DND-41 (cell line): ENCODE measurements at regions not wholly inside any gene's neighbourhood (a gene's known extent, or its start where the extent isn't known, plus 50 kb on each side); places are given as distances from the start of the nearest gene placed in this dataset.

Source experiments
- ATAC-seq: fragments of 200-7000 bp; cut with Tn5 transposase; 3 replicates; pipeline ENCODE4 v1.9.1; 2021; ENCODE audit warnings: low read depth; ENCODE audit not compliant: insufficient read depth
- DNase-seq: peaks from one replicate; pipeline ENCODE4 v3.0.0-alpha.2; 2020
- H2AFZ ChIP-seq: 2 replicates; pipeline ENCODE4 v1.6.0; 2012; ENCODE audit warnings: low read depth, low read length
- H3K27ac ChIP-seq: 2 replicates; pipeline ENCODE4 v1.5.1; 2012; ENCODE audit warnings: low read length, inconsistent platforms
- H3K27me3 ChIP-seq: fragments of 200-600 bp; sonication (generic); 2 replicates; pipeline ENCODE4 v1.6.0; 2012; ENCODE audit warnings: low read length, mild to moderate bottlenecking, inconsistent platforms; ENCODE audit not compliant: insufficient read depth, poor library complexity
- H3K36me3 ChIP-seq: 2 replicates; pipeline ENCODE4 v1.5.1; 2012; ENCODE audit warnings: low read length, inconsistent platforms; ENCODE audit not compliant: insufficient read depth
- H3K4me1 ChIP-seq: 2 replicates; pipeline ENCODE4 v1.5.1; 2012; ENCODE audit warnings: mild to moderate bottlenecking, low read length; ENCODE audit not compliant: insufficient read depth
- H3K4me2 ChIP-seq: 2 replicates; pipeline ENCODE4 v1.6.0; 2012; ENCODE audit warnings: mild to moderate bottlenecking, moderate library complexity, low read length, inconsistent platforms; ENCODE audit not compliant: insufficient read depth
- H3K4me3 ChIP-seq, 2 experiments: fragments of 200-600 bp in 1 of 2; shearing (Covaris generic) in 1 of 2; 2 replicates each; pipeline ENCODE4 v1.5.1; 2012 to 2016; ENCODE audit warnings: inconsistent platforms in 2 of 2, low read length in 2 of 2, mild to moderate bottlenecking in 2 of 2, low read depth in 1 of 2, moderate library complexity in 1 of 2
- H3K79me2 ChIP-seq: 2 replicates; pipeline ENCODE4 v1.6.0; 2012; ENCODE audit warnings: low read length, inconsistent platforms; ENCODE audit not compliant: insufficient read depth
- H3K9ac ChIP-seq: 2 replicates; pipeline ENCODE4 v1.6.0; 2012; ENCODE audit warnings: low read depth, mild to moderate bottlenecking, inconsistent platforms, low read length, moderate library complexity
- H3K9me3 ChIP-seq: 2 replicates; pipeline ENCODE4 v1.5.1; 2012; ENCODE audit warnings: low read length, moderate library complexity, mild to moderate bottlenecking, inconsistent platforms; ENCODE audit not compliant: insufficient read depth, severe bottlenecking
- H4K20me1 ChIP-seq: 2 replicates; pipeline ENCODE4 v1.6.0; 2012; ENCODE audit warnings: low read length; ENCODE audit not compliant: insufficient read depth
- EZH2 ChIP-seq: IDR thresholded peaks from 3 replicates; pipeline ENCODE4 v1.6.1; 2012; ENCODE audit warnings: borderline replicate concordance, low read depth, mild to moderate bottlenecking, moderate library complexity, low read length, inconsistent platforms; ENCODE audit not compliant: severe bottlenecking
- TF ChIP-seq, protein P1 (sequence below): IDR thresholded peaks from 2 replicates; pipeline ENCODE4 v1.5.1; 2012; ENCODE audit warnings: borderline replicate concordance, low read length, moderate library complexity, mild to moderate bottlenecking; ENCODE audit not compliant: poor library complexity, severe bottlenecking; ENCODE audit errors: extremely low read depth

DNA sequence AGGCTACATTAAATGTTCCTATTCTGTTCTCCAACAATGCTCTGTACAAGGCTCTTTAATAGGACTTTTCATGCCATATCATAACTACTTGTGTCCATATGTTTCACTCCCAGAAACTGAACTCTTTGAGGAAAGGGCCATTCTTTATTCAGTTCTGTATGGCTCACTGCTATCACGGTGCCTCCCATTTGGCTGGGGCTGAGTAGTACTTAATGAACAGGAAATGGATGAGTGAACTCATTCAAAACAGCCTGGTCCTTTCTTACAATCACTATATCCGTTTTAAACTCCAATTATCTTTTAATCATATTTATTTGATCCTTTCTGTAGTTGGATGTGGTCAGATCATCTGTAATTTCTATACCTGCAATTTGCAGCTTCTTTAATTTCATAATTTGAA lies 410.6 kb downstream of the TBC1D4 start:
- no peak for ATAC-seq
- Histone ChIP-seq H3K27me3 (no peaks in the 10 kb centered on the region), H2AFZ (no peak overlapping the region), H3K27ac (no peak overlapping the region), H3K4me1 (no peaks in the 10 kb centered on the region), H3K79me2 (no peaks in the 10 kb centered on the region), H4K20me1 (no peaks in the 10 kb centered on the region), H3K36me3 (no peaks in the 10 kb centered on the region), H3K9ac (no peak overlapping the region), H3K9me3 (no peaks in the 10 kb centered on the region), H3K4me2 (no peak overlapping the region), H3K4me3 (no peak overlapping the region)
- TF ChIP-seq, protein P1, sequence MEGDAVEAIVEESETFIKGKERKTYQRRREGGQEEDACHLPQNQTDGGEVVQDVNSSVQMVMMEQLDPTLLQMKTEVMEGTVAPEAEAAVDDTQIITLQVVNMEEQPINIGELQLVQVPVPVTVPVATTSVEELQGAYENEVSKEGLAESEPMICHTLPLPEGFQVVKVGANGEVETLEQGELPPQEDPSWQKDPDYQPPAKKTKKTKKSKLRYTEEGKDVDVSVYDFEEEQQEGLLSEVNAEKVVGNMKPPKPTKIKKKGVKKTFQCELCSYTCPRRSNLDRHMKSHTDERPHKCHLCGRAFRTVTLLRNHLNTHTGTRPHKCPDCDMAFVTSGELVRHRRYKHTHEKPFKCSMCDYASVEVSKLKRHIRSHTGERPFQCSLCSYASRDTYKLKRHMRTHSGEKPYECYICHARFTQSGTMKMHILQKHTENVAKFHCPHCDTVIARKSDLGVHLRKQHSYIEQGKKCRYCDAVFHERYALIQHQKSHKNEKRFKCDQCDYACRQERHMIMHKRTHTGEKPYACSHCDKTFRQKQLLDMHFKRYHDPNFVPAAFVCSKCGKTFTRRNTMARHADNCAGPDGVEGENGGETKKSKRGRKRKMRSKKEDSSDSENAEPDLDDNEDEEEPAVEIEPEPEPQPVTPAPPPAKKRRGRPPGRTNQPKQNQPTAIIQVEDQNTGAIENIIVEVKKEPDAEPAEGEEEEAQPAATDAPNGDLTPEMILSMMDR = no peak
- no peak for TF ChIP-seq EZH2
- no peak for DNase-seq

DNA sequence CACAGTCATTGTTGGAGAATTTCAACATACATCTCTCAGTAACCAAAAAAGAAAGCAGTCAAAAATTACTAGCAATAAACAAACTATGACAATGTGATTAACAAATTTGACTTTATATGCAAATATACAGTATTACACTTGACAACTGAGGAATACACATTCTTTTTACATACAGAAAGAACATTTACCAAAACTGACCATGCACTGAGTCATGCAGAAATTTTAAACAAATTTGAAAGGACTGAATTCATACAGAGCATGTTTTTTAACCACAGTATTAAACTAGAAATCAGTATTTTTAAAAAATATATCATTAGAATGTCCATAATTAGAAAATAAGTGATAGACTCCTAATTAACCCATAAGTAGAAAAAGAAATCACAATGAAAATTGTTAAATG lies 420.1 kb downstream of the TBC1D4 start:
- Histone ChIP-seq H3K9ac (no peak overlapping the region), H3K4me2 (no peak overlapping the region), H3K4me3 (no peak overlapping the region), H3K79me2 (no peaks in the 10 kb centered on the region), H4K20me1 (no peaks in the 10 kb centered on the region), H3K27ac (no peak overlapping the region), H3K9me3 (no peaks in the 10 kb centered on the region), H3K27me3 (no peaks in the 10 kb centered on the region), H2AFZ (no peak overlapping the region), H3K4me1 (no peaks in the 10 kb centered on the region), H3K36me3 (no peaks in the 10 kb centered on the region)
- no peak for DNase-seq
- TF ChIP-seq, protein P1 = no peak
- TF ChIP-seq EZH2 = no peak
- no peak for ATAC-seq

DNA sequence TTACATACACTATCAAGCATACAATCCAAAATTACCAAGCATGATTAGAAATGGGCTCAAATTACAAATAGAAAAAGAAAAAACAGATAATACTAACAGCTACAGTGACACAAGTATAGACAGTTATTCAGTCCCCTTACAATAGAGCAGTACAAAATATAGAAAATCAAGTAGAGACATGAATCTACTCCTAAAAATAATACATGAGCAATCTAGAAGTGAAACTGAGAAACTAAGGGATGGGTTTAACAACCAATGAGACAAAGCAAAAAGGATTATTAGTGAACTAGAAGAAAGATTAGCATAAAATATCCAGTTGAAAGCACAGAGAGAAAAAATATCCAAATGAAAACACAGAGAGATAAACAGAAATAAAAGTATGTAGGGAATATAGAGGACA lies 426.7 kb downstream of the TBC1D4 start:
- H3K4me2 ChIP-seq = no peak overlapping the region
- no peak overlapping the region for H3K9ac ChIP-seq
- no peaks in the 10 kb centered on the region for H4K20me1 ChIP-seq
- no peaks in the 10 kb centered on the region for H3K27me3 ChIP-seq
- no peaks in the 10 kb centered on the region for H3K9me3 ChIP-seq
- H3K4me1 ChIP-seq = no peaks in the 10 kb centered on the region
- no peak for ATAC-seq
- H3K79me2 ChIP-seq = no peaks in the 10 kb centered on the region
- DNase-seq = no peak
- no peaks in the 10 kb centered on the region for H3K36me3 ChIP-seq
- H3K27ac ChIP-seq = no peak overlapping the region
- TF ChIP-seq, protein P1 = no peak
- TF ChIP-seq EZH2 = no peak
- no peak overlapping the region for H3K4me3 ChIP-seq
- H2AFZ ChIP-seq = no peak overlapping the region

DNA sequence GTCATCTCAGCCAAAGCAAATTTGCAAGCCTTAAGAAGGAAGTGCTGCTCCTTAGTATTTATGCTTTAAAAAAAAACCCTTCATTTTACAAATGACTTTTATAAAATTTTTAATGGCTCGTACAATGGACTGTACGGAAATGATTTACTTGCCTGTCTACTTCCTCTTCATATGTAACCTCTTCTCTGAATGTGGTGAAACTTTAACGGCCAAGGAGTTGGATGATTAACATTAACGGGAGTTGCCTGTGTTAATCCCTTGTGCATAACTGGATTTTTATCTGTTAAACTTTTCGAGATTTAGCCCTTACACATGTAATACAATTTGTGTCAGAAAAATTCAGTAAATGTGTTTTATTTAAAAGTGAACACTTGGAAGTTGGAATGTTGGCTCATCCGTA lies 429.4 kb downstream of the TBC1D4 start:
- H3K27ac ChIP-seq = no peak overlapping the region
- H3K4me2 ChIP-seq = no peak overlapping the region
- H3K9me3 ChIP-seq = no peaks in the 10 kb centered on the region
- H3K4me1 ChIP-seq = no peaks in the 10 kb centered on the region
- H3K4me3 ChIP-seq = no peak overlapping the region
- H3K9ac ChIP-seq = no peak overlapping the region
- H2AFZ ChIP-seq = no peak overlapping the region
- no peak for ATAC-seq
- no peaks in the 10 kb centered on the region for H3K79me2 ChIP-seq
- H4K20me1 ChIP-seq = no peaks in the 10 kb centered on the region
- no peak for DNase-seq
- no peaks in the 10 kb centered on the region for H3K27me3 ChIP-seq
- TF ChIP-seq EZH2 = no peak
- TF ChIP-seq, protein P1 = no peak
- no peaks in the 10 kb centered on the region for H3K36me3 ChIP-seq
